ENCODE measurements at regions not wholly inside any gene's neighbourhood (a gene's known extent, or its start where the extent isn't known, plus 50 kb on each side); places are given as distances from the start of the nearest gene placed in this dataset.
A peak's percentile ranks its signal among the peaks of the same experiment; 100 is the strongest.
"Not testable (repeated sequence)": the region's sequence is repeated elsewhere in the genome, so short reads cannot be mapped to it uniquely, and the experiment has no call there.

DNA sequence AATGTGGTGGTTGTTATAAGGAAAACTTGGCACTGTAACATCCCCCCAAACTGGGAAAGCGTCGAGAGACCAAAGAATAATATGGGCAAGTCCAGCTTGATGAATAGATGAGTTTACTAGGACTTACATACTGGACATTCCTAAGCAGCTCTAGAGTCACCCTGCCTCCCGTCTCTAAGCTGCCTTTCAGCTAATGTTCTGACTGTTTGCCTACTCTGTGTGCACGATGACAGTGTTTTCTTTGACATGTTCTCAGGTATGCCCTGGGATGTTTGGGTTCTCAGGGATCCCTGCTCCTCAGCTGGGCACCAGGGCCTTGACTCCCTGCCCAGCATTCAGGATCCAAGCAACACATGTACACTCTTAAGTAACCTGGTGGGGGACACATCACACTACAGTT, 87.5 kb downstream of the MRPL57 start:
- not testable (repeated sequence) for DNase-seq

DNA sequence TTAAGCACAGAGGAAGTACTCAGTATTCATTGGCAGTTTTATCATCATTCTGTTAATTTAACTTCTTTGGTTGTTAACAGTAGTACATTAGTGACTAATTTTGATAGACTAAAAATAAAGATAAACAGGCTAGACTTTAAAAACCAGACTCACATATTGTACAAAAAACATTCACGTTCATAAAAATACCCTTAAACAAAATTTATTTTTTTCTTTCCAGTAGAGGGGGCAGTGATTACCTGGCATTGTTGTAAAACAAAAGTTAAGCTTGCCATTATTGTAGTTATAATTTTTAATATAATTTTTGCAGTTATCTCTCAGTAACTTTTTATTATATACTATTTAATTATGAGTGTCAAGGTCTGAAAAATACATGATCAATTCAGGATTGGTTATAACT, 92.0 kb downstream of the MRPL57 start:
- not testable (repeated sequence) for DNase-seq

- DNase-seq: not testable (repeated sequence)
Measured at GRCh38 chr13:21272439-21272838, 96.0 kb downstream of the MRPL57 start.

- not testable (repeated sequence) for DNase-seq
Measured at GRCh38 chr13:21274457-21274856, 98.0 kb downstream of the MRPL57 start.

DNA sequence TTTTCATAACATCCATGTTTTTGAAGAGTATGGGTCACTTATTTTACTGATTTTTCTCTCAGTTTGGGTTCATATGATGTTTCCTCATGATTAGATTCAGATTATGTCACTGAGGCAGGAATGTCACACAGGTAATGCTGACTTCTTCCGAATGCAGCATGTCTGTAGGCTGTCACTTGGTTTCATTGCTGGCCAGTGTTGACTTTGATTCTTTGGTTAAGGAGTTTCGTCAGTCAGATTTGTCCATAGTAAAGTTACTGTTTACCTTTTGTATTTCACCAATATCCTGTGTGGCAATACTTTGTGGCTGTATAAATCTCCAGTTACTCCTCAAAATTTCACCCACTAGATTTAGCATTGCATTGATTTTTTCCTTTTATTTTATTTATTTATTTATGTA, 105.6 kb downstream of the MRPL57 start:
- DNase-seq: no peak

- DNase-seq: no peak
Measured at GRCh38 chr13:21287331-21287907, 111.0 kb downstream of the MRPL57 start.

GRCh38 chr13:21289475-21289874, 113.0 kb downstream of the MRPL57 start:
- DNase-seq: no peak

DNA sequence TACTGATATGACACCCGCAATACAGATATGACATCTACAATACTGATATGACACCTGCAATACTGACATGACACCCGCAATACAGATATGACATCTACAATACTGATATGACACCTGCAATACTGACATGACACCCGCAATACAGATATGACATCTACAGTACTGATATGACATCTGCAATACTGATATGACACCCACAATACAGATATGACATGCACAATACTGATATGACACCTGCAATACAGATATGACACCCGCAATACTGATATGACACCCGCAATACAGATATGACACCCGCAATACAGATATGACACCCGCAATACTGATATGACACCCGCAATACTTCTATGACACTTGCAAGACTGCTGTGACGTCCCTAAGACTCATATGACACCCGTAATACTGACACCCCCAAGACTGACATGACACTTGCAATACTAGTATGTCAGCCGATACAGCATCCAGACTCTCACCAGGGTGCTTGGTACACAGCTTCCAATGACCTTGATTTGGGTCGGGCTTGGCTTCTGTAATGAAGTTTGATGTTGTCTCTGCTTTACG, 114.1 kb downstream of the MRPL57 start:
- DNase-seq: not testable (repeated sequence)

GRCh38 chr13:21291840-21292239, 115.4 kb downstream of the MRPL57 start:
- DNase-seq: no peak

GRCh38 chr13:21296991-21297390, 120.5 kb downstream of the MRPL57 start:
- peak; percentile 46 for DNase-seq

DNA sequence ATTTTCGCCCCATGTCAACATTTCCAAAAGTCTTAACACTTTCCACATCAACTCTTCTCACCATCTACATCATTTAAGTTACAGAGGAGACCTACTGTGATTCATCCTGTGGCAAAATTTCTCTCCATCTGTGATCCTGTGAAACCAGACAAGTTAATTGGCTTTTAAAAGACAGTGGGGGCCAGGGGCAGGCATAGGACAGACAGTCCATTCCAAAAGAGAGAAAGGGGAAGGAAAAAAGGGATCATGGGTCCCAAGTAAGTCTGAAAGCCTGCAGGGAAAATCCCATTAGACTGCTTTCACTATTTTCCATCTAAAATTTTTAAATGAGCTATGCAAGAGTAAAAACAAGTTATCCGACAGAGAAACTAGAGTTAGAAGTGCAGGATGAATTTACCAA, 121.0 kb downstream of the MRPL57 start:
- no peak for DNase-seq

- peak; percentile 84 for DNase-seq
Measured at GRCh38 chr13:21297914-21298831, 121.7 kb downstream of the MRPL57 start.

DNA sequence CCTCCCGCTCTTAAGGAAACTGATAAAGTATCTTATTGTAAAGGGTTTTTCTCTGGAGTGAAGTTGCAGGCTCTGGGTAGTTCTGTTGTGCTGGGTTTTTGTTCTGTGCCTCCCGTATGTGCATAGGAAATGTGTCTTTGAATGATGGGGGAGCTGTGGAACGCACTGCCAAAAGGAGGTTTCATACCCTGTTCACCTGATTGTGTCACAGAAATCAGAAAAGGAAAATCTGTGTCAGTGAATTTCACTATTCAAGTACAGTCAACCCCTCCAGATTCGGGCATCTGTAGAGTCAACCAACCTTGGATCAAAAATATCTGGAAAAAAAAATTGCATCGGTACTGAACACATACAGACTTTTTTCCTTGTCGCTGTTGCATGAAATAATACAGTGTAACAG, 127.8 kb downstream of the MRPL57 start:
- DNase-seq: no peak

- DNase-seq: not testable (repeated sequence)
Measured at GRCh38 chr13:21306300-21307073, 130.0 kb downstream of the MRPL57 start.

- not testable (repeated sequence) for DNase-seq
Measured at GRCh38 chr13:21307158-21307557, 130.7 kb downstream of the MRPL57 start.

DNA sequence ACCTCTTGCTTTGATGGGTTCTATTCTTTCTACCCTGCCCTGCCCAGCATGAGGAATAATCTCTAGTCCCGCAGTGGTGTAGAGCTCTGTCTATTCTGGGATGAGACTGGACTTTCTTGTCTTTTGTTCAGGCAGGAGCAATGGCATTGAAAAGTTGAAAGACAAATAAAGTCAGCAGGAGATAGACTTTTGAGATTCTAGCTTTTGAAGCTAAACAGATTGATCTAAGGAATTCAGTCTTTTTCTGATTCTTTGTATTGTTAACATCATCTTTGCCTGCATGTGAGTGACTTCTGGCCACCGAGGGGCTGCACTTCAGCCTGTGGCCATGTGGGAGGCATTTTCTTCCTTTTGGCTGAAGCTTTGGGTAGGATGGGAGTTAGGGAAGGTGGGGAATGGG, 132.4 kb downstream of the MRPL57 start:
- no peak for DNase-seq

- no peak for DNase-seq
Measured at GRCh38 chr13:21309542-21310172, 133.2 kb downstream of the MRPL57 start.

DNA sequence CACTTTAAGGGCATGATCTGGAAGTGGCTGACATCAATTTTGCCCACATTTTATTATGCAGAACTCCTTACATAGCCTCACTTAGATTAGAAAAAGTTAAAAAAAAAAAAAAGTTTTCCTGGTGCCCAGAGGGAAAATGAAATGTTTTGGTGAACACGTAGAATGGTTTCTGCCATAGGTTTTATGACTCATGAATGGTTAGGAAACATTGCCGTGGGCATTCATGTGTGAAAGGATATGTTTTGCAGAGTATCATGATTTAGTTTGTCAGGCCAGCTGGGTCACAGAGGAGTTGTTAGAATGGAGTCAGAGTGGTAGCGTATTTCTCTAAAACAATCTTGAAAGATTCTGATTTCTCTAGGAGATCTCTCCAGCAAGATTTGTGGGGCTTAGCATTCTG, 133.8 kb downstream of the MRPL57 start:
- DNase-seq: no peak

- not testable (repeated sequence) for DNase-seq
Measured at GRCh38 chr13:21314976-21315375, 138.5 kb downstream of the MRPL57 start.

- DNase-seq: no peak
Measured at GRCh38 chr13:21316376-21316775, 139.9 kb downstream of the MRPL57 start.

DNA sequence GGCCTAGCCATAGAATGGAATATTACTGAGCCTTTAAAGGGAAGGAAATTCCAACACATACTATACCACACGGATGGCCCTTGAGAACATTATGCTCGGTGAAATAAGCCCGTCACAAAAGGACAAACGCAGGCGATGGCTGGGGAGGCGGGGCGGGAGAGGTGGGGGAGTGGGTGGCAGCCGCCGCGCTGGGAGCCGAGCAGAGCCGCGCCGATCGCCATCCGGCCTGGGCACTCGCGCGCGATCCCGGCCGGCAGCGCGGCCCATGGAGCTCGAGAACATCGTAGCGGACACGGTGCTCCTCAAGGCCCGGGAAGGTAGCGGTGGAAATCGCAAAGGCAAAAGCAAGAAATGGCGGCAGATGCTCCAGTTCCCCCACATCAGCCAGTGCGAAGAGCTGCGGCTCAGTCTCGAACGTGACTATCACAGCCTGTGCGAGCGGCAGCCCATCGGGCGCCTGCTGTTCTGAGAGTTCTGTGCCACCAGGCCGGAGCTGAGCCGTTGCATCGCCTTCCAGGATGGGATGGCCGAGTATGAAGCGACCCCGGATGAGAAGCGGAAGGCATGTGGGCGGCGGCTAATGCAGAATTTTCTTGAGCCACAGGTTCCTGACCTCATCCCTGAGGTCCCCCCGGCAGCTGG, 140.1 kb downstream of the ZDHHC20 start:
- DNase-seq: no peak
